ENCODE measurements at regions not wholly inside any gene's neighbourhood (a gene's known extent, or its start where the extent isn't known, plus 50 kb on each side); places are given as distances from the start of the nearest gene placed in this dataset.
"Not testable (repeated sequence)": the region's sequence is repeated elsewhere in the genome, so short reads cannot be mapped to it uniquely, and the experiment has no call there.

- no peak for DNase-seq
These were observed 522.9 kb downstream of the ZEB2 start for GRCh38 chr2:143996974-143997373.

- no peak for DNase-seq
These were observed 525.0 kb downstream of the ZEB2 start for GRCh38 chr2:143994961-143995360.

- not testable (repeated sequence) for DNase-seq
These were observed 528.3 kb downstream of the ZEB2 start for GRCh38 chr2:143991596-143991995.

GRCh38 chr2:143988082-143988481 lies 531.8 kb downstream of the ZEB2 start:
- no peak for DNase-seq

- no peak for DNase-seq
These were observed 538.5 kb downstream of the ZEB2 start for GRCh38 chr2:143981428-143981827.

- DNase-seq = no peak
These were observed 542.6 kb downstream of the ZEB2 start for GRCh38 chr2:143977356-143977755.

GRCh38 chr2:143975216-143975615 lies 544.7 kb downstream of the ZEB2 start:
- no peak for DNase-seq

GRCh38 chr2:143974262-143974661 lies 545.7 kb downstream of the ZEB2 start:
- DNase-seq = no peak

GRCh38 chr2:143968860-143969259 lies 551.1 kb downstream of the ZEB2 start:
- DNase-seq = no peak

GRCh38 chr2:143968360-143968759 lies 551.6 kb downstream of the ZEB2 start:
- no peak for DNase-seq

GRCh38 chr2:143965493-143966164 lies 554.3 kb downstream of the ZEB2 start:
- no peak for DNase-seq

GRCh38 chr2:143964891-143965290 lies 555.0 kb downstream of the ZEB2 start:
- no peak for DNase-seq

- DNase-seq = no peak
These were observed 559.7 kb downstream of the ZEB2 start for GRCh38 chr2:143960177-143960576.

- no peak for DNase-seq
These were observed 562.6 kb downstream of the ZEB2 start for GRCh38 chr2:143957321-143957720.

GRCh38 chr2:143955401-143956065 lies 564.4 kb downstream of the ZEB2 start:
- no peak for DNase-seq

- no peak for DNase-seq
These were observed 565.1 kb downstream of the ZEB2 start for GRCh38 chr2:143954844-143955243.

GRCh38 chr2:143954186-143954585 lies 565.7 kb downstream of the ZEB2 start:
- no peak for DNase-seq

- DNase-seq = no peak
These were observed 566.4 kb downstream of the ZEB2 start for GRCh38 chr2:143953451-143954030.

- no peak for DNase-seq
These were observed 567.4 kb downstream of the ZEB2 start for GRCh38 chr2:143952536-143952935.

- DNase-seq = no peak
These were observed 569.2 kb downstream of the ZEB2 start for GRCh38 chr2:143950704-143951103.

GRCh38 chr2:143949121-143949848 lies 570.6 kb downstream of the ZEB2 start:
- no peak for DNase-seq

- DNase-seq = no peak
These were observed 571.2 kb downstream of the ZEB2 start for GRCh38 chr2:143948710-143949109.
